ENCODE measurements at regions not wholly inside any gene's neighbourhood (a gene's known extent, or its start where the extent isn't known, plus 50 kb on each side); places are given as distances from the start of the nearest gene placed in this dataset.

- TF ChIP-seq CTCF (IDR thresholded peaks at IDR 0.05) (no peak), POLR2A (IDR thresholded peaks at IDR 0.05) (no peak)
These were observed 1341.8 kb upstream of the NXPH2 start for GRCh38 chr2:140122001-140122400.
